A549 (cell line): ENCODE measurements at regions not wholly inside any gene's neighbourhood (a gene's known extent, or its start where the extent isn't known, plus 50 kb on each side); places are given as distances from the start of the nearest gene placed in this dataset.

Experiments
- ATAC-seq, 2 experiments: fragments of 200-7000 bp in 1 of 2; fragments of >200 bp in 1 of 2; cut with Nextera tagmentation in 1 of 2; cut with Tn5 transposase in 1 of 2; 3 replicates each; pipeline versions ENCODE4 v1.8.0 to v1.9.1; 2018 to 2020; ENCODE audit warnings: mild to moderate bottlenecking in 1 of 2, moderate library complexity in 1 of 2
- CTCF ChIA-PET: fragments of 300-600 bp; sonication (Branson Sonifier 250); formaldehyde crosslinking; extraction: SDS; loops from one replicate; lab custom pipeline; 2021; ENCODE audit warnings: antibody characterized with exemption, inconsistent platforms; lab: Yijun Ruan, JAX
- POLR2A ChIA-PET: fragments of 350-600 bp; formaldehyde crosslinking; extraction: SDS; loops from one replicate; lab custom pipeline; 2021; ENCODE audit warnings: antibody characterized with exemption, inconsistent platforms; lab: Yijun Ruan, JAX
- DNase-seq, 2 experiments: peaks; one replicate each; pipeline versions ENCODE4 v3.0.0 to v3.0.0-alpha.2; 2011 to 2016; ENCODE audit warnings: low read depth in 1 of 2, low spot score in 1 of 2
- FAIRE-seq: peaks from 2 replicates; lab custom pipeline; 2011; peaks lifted over from hg19 to GRCh38; lab: Jason Lieb, UNC
- H3K27ac ChIP-seq, 2 experiments: fragments of >200 bp; sonication (Bioruptor Twin); formaldehyde crosslinking; 3 replicates each; pipeline ENCODE4 v1.5.1; 2016 to 2017
- H3K4me1 ChIP-seq: fragments of >200 bp; sonication (Bioruptor Twin); formaldehyde crosslinking; 3 replicates; pipeline ENCODE4 v1.6.1; 2016
- H3K4me2 ChIP-seq: fragments of >200 bp; sonication (Bioruptor Twin); formaldehyde crosslinking; 3 replicates; pipeline ENCODE4 v1.6.1; 2016
- H3K4me3 ChIP-seq: fragments of >200 bp; sonication (Bioruptor Twin); formaldehyde crosslinking; 3 replicates; pipeline ENCODE4 v1.5.1; 2016
- H3K9me3 ChIP-seq: fragments of >200 bp; sonication (Bioruptor Twin); formaldehyde crosslinking; 3 replicates; pipeline ENCODE4 v1.6.1; 2016
- CEBPB ChIP-seq, 2 experiments: fragments of >200 bp in 1 of 2; sonication (Bioruptor Twin) in 1 of 2; formaldehyde crosslinking in 1 of 2; IDR thresholded peaks; 2 replicates each; pipeline ENCODE4 v1.6.1; 2012 to 2016
- EHF ChIP-seq: fragments of 250-450 bp; sonication (Bioruptor Pico); IDR thresholded peaks from 2 replicates; pipeline ENCODE4 v1.5.0; 2020; ENCODE audit warnings: mild to moderate bottlenecking
- EP300 ChIP-seq, 2 experiments: fragments of >200 bp; sonication (Bioruptor Twin); formaldehyde crosslinking; IDR thresholded peaks; 2 replicates in 1 of 2; 3 replicates in 1 of 2; pipeline ENCODE4 v1.6.1; 2016 to 2017
- ESRRA ChIP-seq: fragments of 150-350 bp; IDR thresholded peaks from 2 replicates; pipeline ENCODE4 v1.6.1; 2014; ENCODE audit warnings: mild to moderate bottlenecking, low read length, borderline replicate concordance
- HEYL ChIP-seq: fragments of 250-450 bp; sonication (Bioruptor Pico); IDR thresholded peaks from 2 replicates; pipeline ENCODE4 v1.8.0; 2021; ENCODE audit warnings: mild to moderate bottlenecking, moderate library complexity
- NFE2L2 ChIP-seq: fragments of 150-350 bp; conservative IDR thresholded peaks from 2 replicates; pipeline ENCODE4 v1.6.1; 2014; ENCODE audit warnings: low read length
- PHF8 ChIP-seq: fragments of 200-600 bp; sonication (generic); IDR thresholded peaks from 2 replicates; pipeline ENCODE4 v1.6.1; 2016; ENCODE audit warnings: low read depth, mild to moderate bottlenecking, antibody characterized with exemption, moderate library complexity, borderline replicate concordance
- POLR2AphosphoS2 ChIP-seq: conservative IDR thresholded peaks from 2 replicates; pipeline ENCODE4 v1.6.1; 2012; ENCODE audit warnings: low read length, improper control_type of control experiment, inconsistent platforms
- RAD21 ChIP-seq, 2 experiments: fragments of >200 bp in 1 of 2; sonication (Bioruptor Twin) in 1 of 2; formaldehyde crosslinking in 1 of 2; IDR thresholded peaks in 1 of 2; conservative IDR thresholded peaks in 1 of 2; 2 replicates in 1 of 2; 3 replicates in 1 of 2; pipeline ENCODE4 v1.6.1; 2012 to 2018; ENCODE audit warnings: inconsistent platforms in 1 of 2
- RCOR1 ChIP-seq: fragments of 150-350 bp; IDR thresholded peaks from 2 replicates; pipeline ENCODE4 v1.6.1; 2014; ENCODE audit warnings: antibody characterized with exemption, low read length, low read depth
- SMC3 ChIP-seq: fragments of >200 bp; sonication (Bioruptor Twin); formaldehyde crosslinking; IDR thresholded peaks from 3 replicates; pipeline ENCODE4 v1.6.1; 2018; ENCODE audit warnings: inconsistent platforms
- SREBF2 ChIP-seq: fragments of 450-650 bp; IDR thresholded peaks from 2 replicates; pipeline ENCODE4 v1.6.1; 2014; ENCODE audit warnings: mild to moderate bottlenecking, moderate library complexity
- ZC3H11A ChIP-seq: fragments of 450-650 bp; IDR thresholded peaks from 2 replicates; pipeline ENCODE4 v1.6.1; 2014; ENCODE audit warnings: antibody characterized with exemption, mild to moderate bottlenecking
- ZNF302 ChIP-seq: fragments of 250-450 bp; sonication (Bioruptor Pico); IDR thresholded peaks from 2 replicates; pipeline ENCODE4 v1.9.0; 2021; ENCODE audit warnings: inconsistent platforms, mild to moderate bottlenecking, moderate library complexity
- ZSCAN20 ChIP-seq: fragments of 250-450 bp; sonication (Bioruptor Pico); IDR thresholded peaks from 2 replicates; pipeline ENCODE4 v1.8.0; 2022; ENCODE audit warnings: mild to moderate bottlenecking, moderate library complexity
- WGBS: methylation state at CpG from one replicate; pipeline ENCODE4 v1.1.6; 2017; ENCODE audit errors: missing lambda C conversion rate; 5-methylcytosine and 5-hydroxymethylcytosine counted together
- TF ChIP-seq, protein P1 (sequence below): IDR thresholded peaks from 2 replicates; pipeline ENCODE4 v1.6.1; 2012; ENCODE audit warnings: low read depth, borderline replicate concordance
- TF ChIP-seq, protein P2 (sequence below): IDR thresholded peaks from 2 replicates; pipeline ENCODE4 v1.6.1; 2012
- TF ChIP-seq, protein P3 (sequence below): fragments of >200 bp; sonication (Bioruptor Twin); formaldehyde crosslinking; IDR thresholded peaks from 3 replicates; pipeline ENCODE4 v1.5.1; 2016

- ATAC-seq (no peak), FAIRE-seq (no peak), DNase-seq (no peak)
- CTCF ChIA-PET = interaction anchor here (0.7 to 5.5 kb wide), 3 partner anchors 181 to 280 kb away, joined by 3 to 56 read pairs (median 3); no protein-coding TSS in a partner anchor
- H3K4me2 ChIP-seq = no peak overlapping the region
- POLR2A ChIA-PET = no interaction called here
- H3K4me3 ChIP-seq = no peak overlapping the region
- TF ChIP-seq ESRRA (no peak), HEYL (CRISPR knock-in tag) (no peak), NFE2L2 (no peak)
- WGBS = 52% methylated on average over 2 of the region's 2 CpGs
- H3K4me1 ChIP-seq = no peaks in the 10 kb centered on the region
- no peaks in the 10 kb centered on the region for H3K9me3 ChIP-seq
- H3K27ac ChIP-seq = no peak overlapping the region
These were observed 193.0 kb upstream of the C1QTNF7 start for GRCh38 chr4:15234856-15235126.

GRCh38 chr4:15235135-15235534, 192.7 kb upstream of the C1QTNF7 start:
- CTCF ChIA-PET = interaction anchor here (1.0 to 5.5 kb wide), 2 partner anchors 181 to 222 kb away, joined by 3 to 56 read pairs; no protein-coding TSS in a partner anchor
- Histone ChIP-seq H3K4me3 (no peak overlapping the region), H3K4me2 (no peak overlapping the region), H3K4me1 (no peaks in the 10 kb centered on the region), H3K27ac (no peak overlapping the region), H3K9me3 (no peaks in the 10 kb centered on the region)
- POLR2A ChIA-PET = no interaction called here
- TF ChIP-seq SREBF2 = no peak
- TF ChIP-seq POLR2AphosphoS2 = no peak
- no peak for TF ChIP-seq ZNF302 (CRISPR knock-in tag)
- TF ChIP-seq, protein P1, sequence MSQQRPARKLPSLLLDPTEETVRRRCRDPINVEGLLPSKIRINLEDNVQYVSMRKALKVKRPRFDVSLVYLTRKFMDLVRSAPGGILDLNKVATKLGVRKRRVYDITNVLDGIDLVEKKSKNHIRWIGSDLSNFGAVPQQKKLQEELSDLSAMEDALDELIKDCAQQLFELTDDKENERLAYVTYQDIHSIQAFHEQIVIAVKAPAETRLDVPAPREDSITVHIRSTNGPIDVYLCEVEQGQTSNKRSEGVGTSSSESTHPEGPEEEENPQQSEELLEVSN = no peak
- TF ChIP-seq ZSCAN20 (CRISPR knock-in tag) = no peak
- no peak for FAIRE-seq
- WGBS = 85% methylated on average over 2 of the region's 2 CpGs
- no peak for ATAC-seq
- DNase-seq = no peak

DNA sequence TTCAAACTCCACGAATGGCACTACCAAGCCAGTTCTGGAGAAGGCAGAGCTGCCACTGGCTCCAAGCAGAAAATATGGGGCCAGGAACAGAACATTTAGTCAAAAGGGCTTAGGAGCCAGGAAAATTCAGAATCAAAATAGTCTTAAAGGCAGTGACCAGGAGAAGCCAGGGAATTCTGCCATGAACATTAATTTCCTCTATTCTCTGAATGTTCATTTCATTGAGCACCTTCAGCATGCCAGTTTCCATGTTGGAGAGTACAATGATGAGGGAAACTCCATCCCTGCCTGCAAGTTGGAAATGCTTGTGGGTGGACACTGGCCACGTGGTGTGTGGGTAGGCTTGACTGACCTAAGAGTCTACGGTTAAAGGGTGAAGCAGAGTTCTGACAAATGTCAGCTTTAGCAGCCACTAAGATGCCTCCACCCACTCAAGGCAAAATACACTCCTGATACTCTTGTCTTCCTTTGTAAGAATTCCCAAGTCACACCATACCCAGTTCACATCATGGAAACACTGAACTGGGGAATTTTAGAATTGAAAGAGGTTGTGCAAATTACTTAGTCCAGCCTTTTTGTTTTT, 190.1 kb upstream of the C1QTNF7 start:
- CTCF ChIA-PET = interaction anchor here (0.8 to 5.5 kb wide), 11 partner anchors 16 to 276 kb away, joined by 3 to 56 read pairs (median 4); partner anchors contain the start of gene CC2D2A
- DNase-seq = no peak
- Histone ChIP-seq H3K4me3 (no peak overlapping the region), H3K4me1 (no peaks in the 10 kb centered on the region), H3K9me3 (no peaks in the 10 kb centered on the region), H3K4me2 (no peak overlapping the region), H3K27ac (no peak overlapping the region)
- TF ChIP-seq EP300 (IDR thresholded peaks at IDR 0.05) = no peak
- no peak for TF ChIP-seq CEBPB (IDR thresholded peaks at IDR 0.05)
- TF ChIP-seq, protein P2, sequence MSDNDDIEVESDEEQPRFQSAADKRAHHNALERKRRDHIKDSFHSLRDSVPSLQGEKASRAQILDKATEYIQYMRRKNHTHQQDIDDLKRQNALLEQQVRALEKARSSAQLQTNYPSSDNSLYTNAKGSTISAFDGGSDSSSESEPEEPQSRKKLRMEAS = no peak
- no peak for TF ChIP-seq RAD21 (conservative IDR thresholded peaks at IDR 0.05 in 1 of 2, IDR thresholded peaks at IDR 0.05 in 1 of 2)
- no peak for TF ChIP-seq EHF
- TF ChIP-seq ZSCAN20 (CRISPR knock-in tag) = no peak
- TF ChIP-seq PHF8 = no peak
- TF ChIP-seq RCOR1 = no peak
- no peak for TF ChIP-seq HEYL (CRISPR knock-in tag)
- TF ChIP-seq ZC3H11A = no peak
- ATAC-seq = no peak
- 35% methylated on average over 3 of the region's 3 CpGs for WGBS
- POLR2A ChIA-PET = no interaction called here
- no peak for FAIRE-seq

GRCh38 chr4:15238720-15239119, 189.1 kb upstream of the C1QTNF7 start:
- Histone ChIP-seq H3K4me3 (no peak overlapping the region), H3K9me3 (no peaks in the 10 kb centered on the region), H3K27ac (no peak overlapping the region), H3K4me2 (no peak overlapping the region), H3K4me1 (no peaks in the 10 kb centered on the region)
- FAIRE-seq (no peak), ATAC-seq (peak; percentile 70 to 83; a peak in 5 of 6 replicates), DNase-seq (peak; percentile 16 to 25)
- POLR2A ChIA-PET = no interaction called here
- CTCF ChIA-PET = interaction anchor here (0.8 to 5.5 kb wide), 12 partner anchors 15 to 275 kb away, joined by 3 to 56 read pairs (median 4); partner anchors contain the start of gene CC2D2A
- TF ChIP-seq RAD21 (conservative IDR thresholded peaks at IDR 0.05 in 1 of 2, IDR thresholded peaks at IDR 0.05 in 1 of 2) (peak; percentile 69 to 74), POLR2AphosphoS2 (no peak), SMC3 (peak; percentile 59)
- TF ChIP-seq, protein P3, sequence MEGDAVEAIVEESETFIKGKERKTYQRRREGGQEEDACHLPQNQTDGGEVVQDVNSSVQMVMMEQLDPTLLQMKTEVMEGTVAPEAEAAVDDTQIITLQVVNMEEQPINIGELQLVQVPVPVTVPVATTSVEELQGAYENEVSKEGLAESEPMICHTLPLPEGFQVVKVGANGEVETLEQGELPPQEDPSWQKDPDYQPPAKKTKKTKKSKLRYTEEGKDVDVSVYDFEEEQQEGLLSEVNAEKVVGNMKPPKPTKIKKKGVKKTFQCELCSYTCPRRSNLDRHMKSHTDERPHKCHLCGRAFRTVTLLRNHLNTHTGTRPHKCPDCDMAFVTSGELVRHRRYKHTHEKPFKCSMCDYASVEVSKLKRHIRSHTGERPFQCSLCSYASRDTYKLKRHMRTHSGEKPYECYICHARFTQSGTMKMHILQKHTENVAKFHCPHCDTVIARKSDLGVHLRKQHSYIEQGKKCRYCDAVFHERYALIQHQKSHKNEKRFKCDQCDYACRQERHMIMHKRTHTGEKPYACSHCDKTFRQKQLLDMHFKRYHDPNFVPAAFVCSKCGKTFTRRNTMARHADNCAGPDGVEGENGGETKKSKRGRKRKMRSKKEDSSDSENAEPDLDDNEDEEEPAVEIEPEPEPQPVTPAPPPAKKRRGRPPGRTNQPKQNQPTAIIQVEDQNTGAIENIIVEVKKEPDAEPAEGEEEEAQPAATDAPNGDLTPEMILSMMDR = peak; percentile 56
- 14% methylated on average over 3 of the region's 3 CpGs for WGBS
